HepG2 (cell line): ENCODE measurements at regions not wholly inside any gene's neighbourhood (a gene's known extent, or its start where the extent isn't known, plus 50 kb on each side); places are given as distances from the start of the nearest gene placed in this dataset.

ENCODE experiments used
- ATAC-seq: fragments of 200-7000 bp; cut with Tn5 transposase; 3 replicates; pipeline ENCODE4 v1.9.1; 2020; ENCODE audit warnings: mild to moderate bottlenecking, moderate library complexity
- BruUV-seq: library from RNA; stranded (reverse); fragments of 400-500 nt; replicated peaks from 2 replicates; lab custom pipeline; 2021; lab: Mats Ljungman, UMichigan
- CTCF ChIA-PET: fragments of 300-600 bp; formaldehyde crosslinking; extraction: SDS; loops from one replicate; lab custom pipeline; 2021; ENCODE audit warnings: low total read pairs, inconsistent platforms, low intra/inter-chr PET ratio; lab: Yijun Ruan, JAX
- POLR2A ChIA-PET: fragments of 350-600 bp; sonication (Branson Sonifier 250); formaldehyde crosslinking; loops from one replicate; lab custom pipeline; 2020; ENCODE audit warnings: antibody characterized with exemption, inconsistent platforms; lab: Yijun Ruan, JAX
- DNase-seq: peaks from one replicate; pipeline ENCODE4 v3.0.0-alpha.2; 2015; ENCODE audit warnings: low spot score
- FAIRE-seq: peaks from 3 replicates; lab custom pipeline; 2011; peaks lifted over from hg19 to GRCh38; lab: Jason Lieb, UNC
- H2AFZ ChIP-seq: one replicate; pipeline ENCODE4 v1.6.1; 2011; ENCODE audit warnings: low read length, inconsistent platforms
- H3K27ac ChIP-seq: fragments of 300-600 bp; 3 replicates; pipeline ENCODE4 v1.8.0; 2011; ENCODE audit warnings: mixed run types, mild to moderate bottlenecking, mixed read lengths, low read length, inconsistent platforms; ENCODE audit not compliant: insufficient read depth; ENCODE audit errors: extremely low read length
- H3K27me3 ChIP-seq, 2 experiments: fragments of 200-600 bp in 1 of 2; 2 replicates in 1 of 2; 3 replicates in 1 of 2; pipeline versions ENCODE4 v1.6.0 to v1.8.0; 2011; ENCODE audit warnings: low read length in 2 of 2, mild to moderate bottlenecking in 2 of 2, moderate library complexity in 2 of 2, inconsistent platforms in 1 of 2; ENCODE audit not compliant: insufficient read depth in 2 of 2, control insufficient read depth in 1 of 2
- H3K36me3 ChIP-seq, 2 experiments: fragments of 200-600 bp in 1 of 2; replicated peaks in 1 of 2; 2 replicates in 1 of 2; 3 replicates in 1 of 2; pipeline versions ENCODE4 v1.5.1 to v1.8.0; 2011; ENCODE audit warnings: low read length in 2 of 2, inconsistent platforms in 1 of 2; ENCODE audit not compliant: insufficient read depth in 2 of 2, control insufficient read depth in 1 of 2
- H3K4me1 ChIP-seq: 2 replicates; pipeline ENCODE4 v1.5.1; 2012; ENCODE audit warnings: low read length, inconsistent platforms; ENCODE audit not compliant: insufficient read depth
- H3K4me2 ChIP-seq: 2 replicates; pipeline ENCODE4 v1.6.0; 2011; ENCODE audit warnings: low read depth, low read length, inconsistent platforms
- H3K4me3 ChIP-seq, 3 experiments: fragments of 200-600 bp in 1 of 3; sonication (generic), shearing (Covaris generic) in 1 of 3; replicated peaks in 1 of 3; 2 replicates each; pipeline ENCODE4 v1.5.1; 2011 to 2016; ENCODE audit warnings: low read length in 3 of 3, inconsistent platforms in 2 of 3, low read depth in 2 of 3, mild to moderate bottlenecking in 2 of 3, control low read depth in 1 of 3, mixed read lengths in 1 of 3; ENCODE audit not compliant: insufficient read depth in 1 of 3
- H3K79me2 ChIP-seq: one replicate; pipeline ENCODE4 v1.6.1; 2011; ENCODE audit warnings: low read length, inconsistent platforms; ENCODE audit not compliant: insufficient read depth
- H3K9ac ChIP-seq: 2 replicates; pipeline ENCODE4 v1.6.0; 2011; ENCODE audit warnings: mild to moderate bottlenecking, low read depth, low read length, inconsistent platforms; ENCODE audit not compliant: insufficient read depth
- H3K9me3 ChIP-seq: 2 replicates; pipeline ENCODE4 v1.5.1; 2012; ENCODE audit warnings: mild to moderate bottlenecking, low read length
- H4K20me1 ChIP-seq: 2 replicates; pipeline ENCODE4 v1.6.0; 2011; ENCODE audit warnings: inconsistent platforms, mild to moderate bottlenecking, low read length, moderate library complexity; ENCODE audit not compliant: insufficient read depth
- CEBPG ChIP-seq: IDR thresholded peaks from 2 replicates; pipeline ENCODE4 v1.6.1; 2016
- NRL ChIP-seq: sonication (generic); formaldehyde crosslinking; IDR thresholded peaks from 2 replicates; pipeline ENCODE4 v1.5.0; 2020; ENCODE audit warnings: missing genetic modification reagents, mild to moderate bottlenecking, moderate library complexity, borderline replicate concordance
- PRPF4 ChIP-seq: fragments of 200-400 bp; formaldehyde crosslinking; IDR thresholded peaks from 2 replicates; pipeline ENCODE4 v1.6.1; 2016; ENCODE audit warnings: low read length, low read depth; ENCODE audit not compliant: poor library complexity, severe bottlenecking
- SKI ChIP-seq: fragments of 450-650 bp; IDR thresholded peaks from one replicate; pipeline ENCODE4 v1.6.1; 2018; ENCODE audit warnings: mild to moderate bottlenecking; ENCODE audit not compliant: partially characterized antibody
- ZFAT ChIP-seq: sonication (generic); formaldehyde crosslinking; conservative IDR thresholded peaks from 2 replicates; pipeline ENCODE4 v1.8.1; 2023; ENCODE audit warnings: missing genetic modification reagents, inconsistent platforms
- ZNF430 ChIP-seq: sonication (generic); formaldehyde crosslinking; IDR thresholded peaks from 2 replicates; pipeline ENCODE4 v1.9.0; 2021; ENCODE audit warnings: mild to moderate bottlenecking, missing genetic modification reagents
- ZNF609 ChIP-seq: sonication (generic); formaldehyde crosslinking; IDR thresholded peaks from 2 replicates; pipeline ENCODE4 v1.4.0; 2020; ENCODE audit warnings: mild to moderate bottlenecking, missing genetic modification reagents, borderline replicate concordance
- ZNF720 ChIP-seq: sonication (generic); formaldehyde crosslinking; IDR thresholded peaks from 2 replicates; pipeline ENCODE4 v1.4.0; 2020; ENCODE audit warnings: missing genetic modification reagents
- WGBS: methylation state at CpG from one replicate; pipeline ENCODE4 v1.1.6; 2017; ENCODE audit warnings: low lambda C conversion rate; 5-methylcytosine and 5-hydroxymethylcytosine counted together
- in situ Hi-C: cut with HindIII; loops from 2 replicates; pipeline ENCODE4 v1.10.0; 2017; ENCODE audit warnings: low pct_unique_long_range_greater_than_20kb; ENCODE audit not compliant: extremely low pct_ligation_motif_present
- intact Hi-C: fragments of 100-400 bp; cut with micrococcal nuclease; formaldehyde crosslinking; loops from one replicate; pipeline ENCODE4 v1.10.0; 2022; ENCODE audit not compliant: unreplicated experiment

- Histone ChIP-seq H3K27me3 (no peaks in the 10 kb centered on the region; a peak in 1 of 5 replicates), H3K9me3 (no peaks in the 10 kb centered on the region), H3K27ac (no peak overlapping the region), H3K9ac (no peak overlapping the region), H3K79me2 (no peaks in the 10 kb centered on the region), H3K4me2 (no peak overlapping the region), H4K20me1 (no peaks in the 10 kb centered on the region), H3K4me3 (no peak overlapping the region), H3K4me1 (no peaks in the 10 kb centered on the region), H2AFZ (no peak overlapping the region), H3K36me3 (no peaks in the 10 kb centered on the region)
- WGBS = 0% methylated on average over 1 of the region's 1 CpG
- no TSS peak for BruUV-seq
- FAIRE-seq (no peak), DNase-seq (no peak), ATAC-seq (no peak)
- intact Hi-C loops = no loop called here
- CTCF ChIA-PET = no interaction called here
- in situ Hi-C loops = no loop called here
- POLR2A ChIA-PET = no interaction called here
- no peak for TF ChIP-seq CEBPG (CRISPR knock-in tag)
- no peak for TF ChIP-seq ZNF720
- no peak for TF ChIP-seq NRL
- TF ChIP-seq ZFAT (CRISPR knock-in tag) = no peak
- no peak for TF ChIP-seq SKI
- TF ChIP-seq ZNF430 (CRISPR knock-in tag) = no peak
- TF ChIP-seq ZNF609 (CRISPR knock-in tag) = no peak
- TF ChIP-seq PRPF4 = no peak
Measured at GRCh38 chr6:92024110-92024509, 1395.2 kb downstream of the EPHA7 start.
